Glutamatergic neuron (in vitro differentiated cells): ENCODE measurements at regions not wholly inside any gene's neighbourhood (a gene's known extent, or its start where the extent isn't known, plus 50 kb on each side); places are given as distances from the start of the nearest gene placed in this dataset.

Source experiments
- DNase-seq: peaks from one replicate; pipeline ENCODE4 v3.0.0; 2022
- H3K27ac Mint-ChIP-seq: one replicate; pipeline ENCODE4 v1.8.0; 2020; ENCODE audit warnings: mild to moderate bottlenecking, mixed read lengths, inconsistent platforms; ENCODE audit not compliant: unreplicated experiment
- H3K27me3 Mint-ChIP-seq: one replicate; pipeline ENCODE4 v1.8.0; 2020; ENCODE audit warnings: mild to moderate bottlenecking, moderate library complexity, mixed read lengths, inconsistent platforms; ENCODE audit not compliant: unreplicated experiment
- H3K36me3 Mint-ChIP-seq: one replicate; pipeline ENCODE4 v1.8.0; 2020; ENCODE audit warnings: mild to moderate bottlenecking, mixed read lengths, inconsistent platforms; ENCODE audit not compliant: unreplicated experiment
- H3K4me1 Mint-ChIP-seq: one replicate; pipeline ENCODE4 v1.8.0; 2020; ENCODE audit warnings: mild to moderate bottlenecking, low read depth, mixed read lengths, inconsistent platforms; ENCODE audit not compliant: unreplicated experiment
- H3K4me3 Mint-ChIP-seq: one replicate; pipeline ENCODE4 v1.8.0; 2020; ENCODE audit warnings: mild to moderate bottlenecking, mixed read lengths, inconsistent platforms; ENCODE audit not compliant: unreplicated experiment
- H3K9me3 Mint-ChIP-seq: one replicate; pipeline ENCODE4 v1.8.0; 2020; ENCODE audit warnings: mild to moderate bottlenecking, moderate library complexity, mixed read lengths, inconsistent platforms; ENCODE audit not compliant: unreplicated experiment
- TF ChIP-seq, protein P1 (sequence below): fragments of 200-600 bp; sonication (generic); IDR thresholded peaks from one replicate; pipeline ENCODE4 v1.5.0; 2021; ENCODE audit not compliant: partially characterized antibody, unreplicated experiment

DNA sequence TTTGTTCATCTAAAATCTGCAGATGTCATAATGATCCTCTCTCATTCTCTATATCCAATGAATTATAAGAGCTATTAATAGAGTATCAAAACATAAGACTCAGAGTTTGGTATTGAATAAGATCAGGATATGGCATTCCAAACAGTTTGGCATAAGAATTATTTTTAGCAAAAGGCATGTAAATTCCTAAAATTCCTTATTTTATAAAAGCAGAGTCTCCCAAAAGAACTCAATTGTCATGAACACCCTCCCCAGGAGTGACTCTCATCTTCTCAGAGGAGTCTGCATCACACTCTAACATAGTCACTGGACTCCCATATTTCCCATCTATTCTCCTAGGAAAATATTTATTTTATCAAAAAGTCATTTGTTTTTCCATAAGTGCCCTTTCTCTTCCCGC is 1710.2 kb upstream of the SLC39A10 start:
- Mint-ChIP-seq H3K36me3 (no peaks in the 10 kb centered on the region), H3K4me1 (peaks cover 3% of the 10 kb centered on the region), H3K27ac (no peak overlapping the region), H3K9me3 (no peaks in the 10 kb centered on the region), H3K27me3 (no peaks in the 10 kb centered on the region), H3K4me3 (no peak overlapping the region)
- no peak for DNase-seq
- TF ChIP-seq, protein P1, sequence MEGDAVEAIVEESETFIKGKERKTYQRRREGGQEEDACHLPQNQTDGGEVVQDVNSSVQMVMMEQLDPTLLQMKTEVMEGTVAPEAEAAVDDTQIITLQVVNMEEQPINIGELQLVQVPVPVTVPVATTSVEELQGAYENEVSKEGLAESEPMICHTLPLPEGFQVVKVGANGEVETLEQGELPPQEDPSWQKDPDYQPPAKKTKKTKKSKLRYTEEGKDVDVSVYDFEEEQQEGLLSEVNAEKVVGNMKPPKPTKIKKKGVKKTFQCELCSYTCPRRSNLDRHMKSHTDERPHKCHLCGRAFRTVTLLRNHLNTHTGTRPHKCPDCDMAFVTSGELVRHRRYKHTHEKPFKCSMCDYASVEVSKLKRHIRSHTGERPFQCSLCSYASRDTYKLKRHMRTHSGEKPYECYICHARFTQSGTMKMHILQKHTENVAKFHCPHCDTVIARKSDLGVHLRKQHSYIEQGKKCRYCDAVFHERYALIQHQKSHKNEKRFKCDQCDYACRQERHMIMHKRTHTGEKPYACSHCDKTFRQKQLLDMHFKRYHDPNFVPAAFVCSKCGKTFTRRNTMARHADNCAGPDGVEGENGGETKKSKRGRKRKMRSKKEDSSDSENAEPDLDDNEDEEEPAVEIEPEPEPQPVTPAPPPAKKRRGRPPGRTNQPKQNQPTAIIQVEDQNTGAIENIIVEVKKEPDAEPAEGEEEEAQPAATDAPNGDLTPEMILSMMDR: no peak

DNA sequence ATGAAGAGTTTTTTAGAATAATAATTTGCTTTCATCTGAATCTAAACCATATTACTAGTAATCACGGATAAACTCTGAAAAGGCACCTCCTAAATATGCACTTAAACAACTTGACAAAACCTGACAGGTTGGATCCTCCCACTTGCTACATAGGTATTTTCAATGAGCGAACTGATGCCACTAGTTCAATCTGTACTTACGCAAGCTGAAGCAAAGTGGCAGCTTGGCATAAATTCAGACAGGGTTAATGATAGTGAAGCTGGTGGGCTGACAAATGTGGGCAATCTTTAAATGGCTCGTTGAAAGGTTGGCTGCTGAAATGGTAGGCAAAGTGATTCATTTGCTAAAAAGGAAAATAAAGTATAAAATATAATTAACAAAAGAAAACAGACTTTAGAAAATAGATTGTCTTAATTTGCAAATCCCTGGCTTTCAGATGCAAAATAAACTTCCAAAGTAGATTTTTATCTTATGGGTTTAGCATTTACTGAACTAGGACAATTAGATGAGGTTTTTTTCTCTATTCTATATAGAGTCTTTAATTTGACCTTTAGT is 1713.5 kb upstream of the SLC39A10 start:
- TF ChIP-seq, protein P1: no peak
- Mint-ChIP-seq H3K36me3 (no peaks in the 10 kb centered on the region), H3K27me3 (no peaks in the 10 kb centered on the region), H3K27ac (no peak overlapping the region), H3K4me3 (no peak overlapping the region), H3K9me3 (no peaks in the 10 kb centered on the region), H3K4me1 (peaks cover under 1% of the 10 kb centered on the region)
- no peak for DNase-seq

DNA sequence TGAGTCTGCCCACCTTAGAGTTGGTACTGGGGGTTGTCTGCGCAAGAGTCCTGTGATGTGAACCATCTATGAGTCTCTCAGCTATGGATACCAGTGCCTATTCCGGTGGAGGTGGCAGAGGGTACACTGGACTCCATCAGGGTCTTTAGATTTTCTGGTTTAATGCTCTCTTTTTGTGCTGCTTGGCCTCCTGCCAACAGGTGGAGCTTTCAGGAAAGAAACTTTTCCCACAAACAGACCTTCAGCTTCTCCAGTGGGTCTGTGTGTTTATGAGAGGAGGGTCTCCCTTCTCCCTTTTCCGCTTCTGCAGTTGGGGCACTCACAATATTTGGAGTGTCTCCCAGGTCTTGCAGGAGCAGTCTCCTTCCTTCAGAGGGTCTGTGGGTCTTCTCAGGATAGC is 1721.9 kb upstream of the SLC39A10 start:
- H3K4me1 Mint-ChIP-seq: no peaks in the 10 kb centered on the region
- no peaks in the 10 kb centered on the region for H3K27me3 Mint-ChIP-seq
- H3K4me3 Mint-ChIP-seq: no peak overlapping the region
- no peak overlapping the region for H3K27ac Mint-ChIP-seq
- DNase-seq: no peak
- no peaks in the 10 kb centered on the region for H3K9me3 Mint-ChIP-seq
- no peaks in the 10 kb centered on the region for H3K36me3 Mint-ChIP-seq
- TF ChIP-seq, protein P1: no peak

DNA sequence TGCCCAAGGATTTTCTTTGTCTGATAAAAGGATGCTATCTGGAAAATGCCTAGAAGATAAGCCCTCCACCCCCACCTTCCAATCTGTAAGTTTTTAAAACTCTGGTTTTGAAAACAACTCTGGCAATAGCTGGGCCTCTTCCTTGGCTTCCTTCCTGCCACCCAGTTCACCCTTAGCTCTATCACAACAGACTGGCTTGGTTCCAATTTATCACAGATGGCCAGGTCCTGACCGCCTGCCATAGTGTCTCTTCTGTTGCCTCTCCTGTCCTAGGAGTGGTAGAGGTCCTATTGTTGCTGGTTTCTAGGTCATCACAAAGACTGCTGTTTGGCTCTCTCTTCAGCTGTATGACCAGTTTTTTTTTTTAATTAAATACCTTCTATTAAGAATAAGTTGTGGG is 1727.9 kb upstream of the SLC39A10 start:
- no peak for DNase-seq
- Mint-ChIP-seq H3K4me3 (no peak overlapping the region), H3K27ac (peak overlapping the region; percentile 48)

DNA sequence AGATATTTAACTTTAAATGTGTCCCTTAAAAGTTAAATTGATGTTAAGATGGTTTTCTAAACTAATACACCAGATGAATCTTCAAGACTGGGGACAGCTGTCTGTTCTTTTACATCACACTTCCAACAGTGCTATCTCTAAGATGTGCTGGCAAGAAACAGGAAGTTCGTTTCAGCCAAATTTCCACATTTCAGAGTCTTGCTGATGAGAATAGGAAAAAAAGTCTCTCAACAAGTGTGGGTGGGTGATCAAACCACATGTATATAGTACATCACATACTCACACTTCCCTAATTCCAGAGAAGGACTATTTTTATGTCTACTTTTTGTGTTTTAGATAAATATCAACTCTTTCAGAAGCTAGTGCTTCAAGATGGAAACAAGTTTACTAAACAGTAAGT is 1712.8 kb upstream of the TMEFF2 start:
- Mint-ChIP-seq H3K36me3 (no peaks in the 10 kb centered on the region), H3K27ac (no peak overlapping the region), H3K9me3 (no peaks in the 10 kb centered on the region), H3K4me1 (no peaks in the 10 kb centered on the region), H3K4me3 (no peak overlapping the region), H3K27me3 (no peaks in the 10 kb centered on the region)
- no peak for DNase-seq
- TF ChIP-seq, protein P1: no peak

More for the DNA sequence above, 1727.9 kb upstream of the SLC39A10 start:
- Mint-ChIP-seq H3K36me3 (no peaks in the 10 kb centered on the region), H3K27me3 (no peaks in the 10 kb centered on the region), H3K9me3 (peaks cover 3% of the 10 kb centered on the region), H3K4me1 (peaks cover 3% of the 10 kb centered on the region)
- TF ChIP-seq, protein P1: no peak
